22Rv1 (cell line): ENCODE measurements at regions not wholly inside any gene's neighbourhood (a gene's known extent, or its start where the extent isn't known, plus 50 kb on each side); places are given as distances from the start of the nearest gene placed in this dataset.

Experiments used
- ZFX ChIP-seq: fragments of 450-650 bp; IDR thresholded peaks from 2 replicates; pipeline ENCODE4 v1.6.1; 2017; ENCODE audit warnings: antibody characterized with exemption, borderline replicate concordance
- TF ChIP-seq, protein P1 (sequence below): fragments of 450-650 bp; IDR thresholded peaks from 2 replicates; pipeline ENCODE4 v1.5.1; 2017; ENCODE audit warnings: mild to moderate bottlenecking

GRCh38 chr4:187603093-187604025, 392.2 kb upstream of the ZFP42 start:
- TF ChIP-seq, protein P1, sequence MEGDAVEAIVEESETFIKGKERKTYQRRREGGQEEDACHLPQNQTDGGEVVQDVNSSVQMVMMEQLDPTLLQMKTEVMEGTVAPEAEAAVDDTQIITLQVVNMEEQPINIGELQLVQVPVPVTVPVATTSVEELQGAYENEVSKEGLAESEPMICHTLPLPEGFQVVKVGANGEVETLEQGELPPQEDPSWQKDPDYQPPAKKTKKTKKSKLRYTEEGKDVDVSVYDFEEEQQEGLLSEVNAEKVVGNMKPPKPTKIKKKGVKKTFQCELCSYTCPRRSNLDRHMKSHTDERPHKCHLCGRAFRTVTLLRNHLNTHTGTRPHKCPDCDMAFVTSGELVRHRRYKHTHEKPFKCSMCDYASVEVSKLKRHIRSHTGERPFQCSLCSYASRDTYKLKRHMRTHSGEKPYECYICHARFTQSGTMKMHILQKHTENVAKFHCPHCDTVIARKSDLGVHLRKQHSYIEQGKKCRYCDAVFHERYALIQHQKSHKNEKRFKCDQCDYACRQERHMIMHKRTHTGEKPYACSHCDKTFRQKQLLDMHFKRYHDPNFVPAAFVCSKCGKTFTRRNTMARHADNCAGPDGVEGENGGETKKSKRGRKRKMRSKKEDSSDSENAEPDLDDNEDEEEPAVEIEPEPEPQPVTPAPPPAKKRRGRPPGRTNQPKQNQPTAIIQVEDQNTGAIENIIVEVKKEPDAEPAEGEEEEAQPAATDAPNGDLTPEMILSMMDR, result no peak
- no peak for TF ChIP-seq ZFX
